Large intestine (tissue), 3 donors: ENCODE measurements at regions not wholly inside any gene's neighbourhood (a gene's known extent, or its start where the extent isn't known, plus 50 kb on each side); places are given as distances from the start of the nearest gene placed in this dataset.

Source experiments
- DNase-seq, 2 donors: peaks; one replicate each; pipeline versions ENCODE4 v3.0.0 to v3.0.0-alpha.2; 2013
- H3K27ac ChIP-seq: one replicate; pipeline ENCODE4 v1.5.1; 2013; ENCODE audit warnings: low read length
- H3K27me3 ChIP-seq: 2 replicates; pipeline ENCODE4 v1.6.1; 2013; ENCODE audit warnings: low read length; ENCODE audit not compliant: control insufficient read depth, insufficient read depth
- H3K36me3 ChIP-seq: 2 replicates; pipeline ENCODE4 v1.6.1; 2013; ENCODE audit warnings: low read length; ENCODE audit not compliant: control insufficient read depth, insufficient read depth
- H3K4me1 ChIP-seq: one replicate; pipeline ENCODE4 v1.6.1; 2013; ENCODE audit warnings: low read length; ENCODE audit not compliant: control insufficient read depth, insufficient read depth
- H3K4me3 ChIP-seq: one replicate; pipeline ENCODE4 v1.5.1; 2013; ENCODE audit warnings: low read length
- H3K9me3 ChIP-seq: one replicate; pipeline ENCODE4 v1.6.1; 2013; ENCODE audit warnings: mild to moderate bottlenecking, low read depth, low read length, moderate library complexity; ENCODE audit not compliant: control insufficient read depth
- WGBS: methylation state at CpG from one replicate; pipeline ENCODE4 v1.1.5; 2013; ENCODE audit warnings: low lambda C conversion rate; ENCODE audit not compliant: insufficient coverage; 5-methylcytosine and 5-hydroxymethylcytosine counted together

GRCh38 chr2:204049635-204050034 is 113.1 kb downstream of the ICOS start:
- Histone ChIP-seq H3K36me3 (no peaks in the 10 kb centered on the region), H3K4me1 (no peaks in the 10 kb centered on the region), H3K27ac (no peak overlapping the region), H3K4me3 (no peak overlapping the region), H3K9me3 (no peaks in the 10 kb centered on the region), H3K27me3 (peaks cover 6% of the 10 kb centered on the region)
- DNase-seq: no peak

- Histone ChIP-seq H3K27ac (no peak overlapping the region), H3K27me3 (peaks cover 6% of the 10 kb centered on the region), H3K9me3 (no peaks in the 10 kb centered on the region), H3K4me3 (no peak overlapping the region), H3K4me1 (no peaks in the 10 kb centered on the region), H3K36me3 (no peaks in the 10 kb centered on the region)
- no peak for DNase-seq
- WGBS: no CpG with 5 or more reads among the region's 5 CpGs
These were observed 114.1 kb downstream of the ICOS start for GRCh38 chr2:204050681-204051080.

GRCh38 chr2:204051476-204051875 is 114.9 kb downstream of the ICOS start:
- no CpG with 5 or more reads among the region's 4 CpGs for WGBS
- Histone ChIP-seq H3K36me3 (no peaks in the 10 kb centered on the region), H3K27ac (no peak overlapping the region), H3K27me3 (peaks cover 6% of the 10 kb centered on the region), H3K4me1 (no peaks in the 10 kb centered on the region), H3K4me3 (no peak overlapping the region), H3K9me3 (no peaks in the 10 kb centered on the region)
- no peak for DNase-seq

GRCh38 chr2:204051984-204052556 is 115.5 kb downstream of the ICOS start:
- H3K4me3 ChIP-seq: no peak overlapping the region
- no peaks in the 10 kb centered on the region for H3K36me3 ChIP-seq
- no peaks in the 10 kb centered on the region for H3K9me3 ChIP-seq
- no peak overlapping the region for H3K27ac ChIP-seq
- WGBS: 100% methylated on average over 1 of the region's 3 CpGs
- no peak for DNase-seq
- peaks cover 4% of the 10 kb centered on the region for H3K27me3 ChIP-seq
- H3K4me1 ChIP-seq: no peaks in the 10 kb centered on the region

GRCh38 chr2:204059016-204059415 is 122.5 kb downstream of the ICOS start:
- H3K36me3 ChIP-seq: no peaks in the 10 kb centered on the region
- peaks cover 3% of the 10 kb centered on the region for H3K27me3 ChIP-seq
- DNase-seq: no peak
- H3K4me3 ChIP-seq: no peak overlapping the region
- no peaks in the 10 kb centered on the region for H3K9me3 ChIP-seq
- no peaks in the 10 kb centered on the region for H3K4me1 ChIP-seq
- no CpG with 5 or more reads among the region's 5 CpGs for WGBS
- no peak overlapping the region for H3K27ac ChIP-seq

- Histone ChIP-seq H3K4me3 (no peak overlapping the region), H3K36me3 (no peaks in the 10 kb centered on the region), H3K27ac (no peak overlapping the region), H3K4me1 (no peaks in the 10 kb centered on the region), H3K9me3 (no peaks in the 10 kb centered on the region), H3K27me3 (peaks cover 3% of the 10 kb centered on the region)
- no CpG with 5 or more reads among the region's 4 CpGs for WGBS
- no peak for DNase-seq
These were observed 124.3 kb downstream of the ICOS start for GRCh38 chr2:204060841-204061240.

- Histone ChIP-seq H3K27me3 (peaks cover 3% of the 10 kb centered on the region), H3K36me3 (no peaks in the 10 kb centered on the region), H3K4me1 (no peaks in the 10 kb centered on the region), H3K27ac (no peak overlapping the region), H3K4me3 (no peak overlapping the region), H3K9me3 (no peaks in the 10 kb centered on the region)
- no peak for DNase-seq
- no CpG with 5 or more reads among the region's 4 CpGs for WGBS
These were observed 124.7 kb downstream of the ICOS start for GRCh38 chr2:204061241-204061640.

- DNase-seq: no peak
- H3K27me3 ChIP-seq: peaks cover 6% of the 10 kb centered on the region
- WGBS: no CpG with 5 or more reads among the region's 5 CpGs
- no peak overlapping the region for H3K27ac ChIP-seq
- H3K9me3 ChIP-seq: no peaks in the 10 kb centered on the region
- H3K4me1 ChIP-seq: no peaks in the 10 kb centered on the region
- no peak overlapping the region for H3K4me3 ChIP-seq
- H3K36me3 ChIP-seq: no peaks in the 10 kb centered on the region
These were observed 127.6 kb downstream of the ICOS start for GRCh38 chr2:204064119-204064518.

- WGBS: no CpG with 5 or more reads among the region's 3 CpGs
- Histone ChIP-seq H3K27me3 (peaks cover 6% of the 10 kb centered on the region), H3K36me3 (no peaks in the 10 kb centered on the region), H3K9me3 (no peaks in the 10 kb centered on the region), H3K4me1 (no peaks in the 10 kb centered on the region), H3K27ac (no peak overlapping the region), H3K4me3 (no peak overlapping the region)
- no peak for DNase-seq
These were observed 129.0 kb downstream of the ICOS start for GRCh38 chr2:204065566-204065965.

GRCh38 chr2:204066051-204066450 is 129.5 kb downstream of the ICOS start:
- no peaks in the 10 kb centered on the region for H3K36me3 ChIP-seq
- no peaks in the 10 kb centered on the region for H3K4me1 ChIP-seq
- peaks cover 6% of the 10 kb centered on the region for H3K27me3 ChIP-seq
- no peaks in the 10 kb centered on the region for H3K9me3 ChIP-seq
- WGBS: no CpG with 5 or more reads among the region's 1 CpG
- no peak overlapping the region for H3K4me3 ChIP-seq
- no peak overlapping the region for H3K27ac ChIP-seq
- DNase-seq: no peak

GRCh38 chr2:204069804-204070203 is 133.2 kb downstream of the ICOS start:
- no peak for DNase-seq
- Histone ChIP-seq H3K4me3 (no peak overlapping the region), H3K27me3 (peaks cover 3% of the 10 kb centered on the region), H3K27ac (no peak overlapping the region), H3K4me1 (no peaks in the 10 kb centered on the region), H3K36me3 (no peaks in the 10 kb centered on the region), H3K9me3 (no peaks in the 10 kb centered on the region)
- 0% methylated on average over 2 of the region's 7 CpGs for WGBS
